ENCODE measurements at regions not wholly inside any gene's neighbourhood (a gene's known extent, or its start where the extent isn't known, plus 50 kb on each side); places are given as distances from the start of the nearest gene placed in this dataset.

- TF ChIP-seq CTCF (conservative IDR thresholded peaks at IDR 0.05; ENCODE audit: low read depth in 2 of 2) (no peak), POLR2AphosphoS5 (IDR thresholded peaks at IDR 0.05; ENCODE audit: low read depth) (no peak), STAT1 (IDR thresholded peaks at IDR 0.05; ENCODE audit: unreplicated experiment) (no peak), EZH2 (IDR thresholded peaks at IDR 0.05; ENCODE audit: low read depth, unreplicated experiment) (no peak), JUNB (IDR thresholded peaks at IDR 0.05; ENCODE audit: unreplicated experiment) (no peak), REST (IDR thresholded peaks at IDR 0.05; ENCODE audit: unreplicated experiment) (no peak), NANOG (IDR thresholded peaks at IDR 0.05; ENCODE audit: borderline replicate concordance) (no peak), ZNF114 (CRISPR knock-in tag; IDR thresholded peaks at IDR 0.05) (no peak), CREB1 (CRISPR knock-in tag; IDR thresholded peaks at IDR 0.05; ENCODE audit: low read depth) (no peak)
These were observed 489.9 kb downstream of the XPNPEP1 start for GRCh38 chr10:109433434-109433833.

Data from GM23338 (cell line).